HFFc6 (cell line): ENCODE measurements at regions not wholly inside any gene's neighbourhood (a gene's known extent, or its start where the extent isn't known, plus 50 kb on each side); places are given as distances from the start of the nearest gene placed in this dataset.

Experiments
- DNase-seq: peaks from one replicate; pipeline ENCODE4 v3.0.0-alpha.2; 2018
- H3K27ac Mint-ChIP-seq: 2 replicates; pipeline ENCODE4 v1.8.0; 2020; ENCODE audit warnings: mild to moderate bottlenecking, mixed read lengths
- H3K27me3 Mint-ChIP-seq: 2 replicates; pipeline ENCODE4 v1.8.0; 2021; ENCODE audit warnings: mild to moderate bottlenecking, moderate library complexity, mixed read lengths; ENCODE audit not compliant: insufficient read depth
- H3K36me3 Mint-ChIP-seq: 2 replicates; pipeline ENCODE4 v1.8.0; 2021; ENCODE audit warnings: low read depth, mixed read lengths
- H3K4me1 Mint-ChIP-seq: 2 replicates; pipeline ENCODE4 v1.8.0; 2020; ENCODE audit warnings: low read depth, mixed read lengths
- H3K4me3 Mint-ChIP-seq: 2 replicates; pipeline ENCODE4 v1.8.0; 2020; ENCODE audit warnings: mild to moderate bottlenecking, moderate library complexity, mixed read lengths
- H3K9me3 Mint-ChIP-seq: 2 replicates; pipeline ENCODE4 v1.8.0; 2020; ENCODE audit warnings: mild to moderate bottlenecking, mixed read lengths
- TF ChIP-seq, protein P1 (sequence below): fragments of 200-600 bp; sonication (generic); IDR thresholded peaks from 2 replicates; pipeline ENCODE4 v1.5.0; 2021; ENCODE audit warnings: antibody characterized with exemption, mild to moderate bottlenecking

- Mint-ChIP-seq H3K9me3 (no peaks in the 10 kb centered on the region), H3K36me3 (no peaks in the 10 kb centered on the region), H3K27ac (peak overlapping the region; percentile 70), H3K4me3 (peak overlapping the region; percentile 39; the same call in 1 of the 2 replicates), H3K4me1 (peaks cover 35% of the 10 kb centered on the region), H3K27me3 (no peaks in the 10 kb centered on the region; the same call in 1 of the 2 replicates)
- peak; percentile 20 for DNase-seq
- TF ChIP-seq, protein P1, sequence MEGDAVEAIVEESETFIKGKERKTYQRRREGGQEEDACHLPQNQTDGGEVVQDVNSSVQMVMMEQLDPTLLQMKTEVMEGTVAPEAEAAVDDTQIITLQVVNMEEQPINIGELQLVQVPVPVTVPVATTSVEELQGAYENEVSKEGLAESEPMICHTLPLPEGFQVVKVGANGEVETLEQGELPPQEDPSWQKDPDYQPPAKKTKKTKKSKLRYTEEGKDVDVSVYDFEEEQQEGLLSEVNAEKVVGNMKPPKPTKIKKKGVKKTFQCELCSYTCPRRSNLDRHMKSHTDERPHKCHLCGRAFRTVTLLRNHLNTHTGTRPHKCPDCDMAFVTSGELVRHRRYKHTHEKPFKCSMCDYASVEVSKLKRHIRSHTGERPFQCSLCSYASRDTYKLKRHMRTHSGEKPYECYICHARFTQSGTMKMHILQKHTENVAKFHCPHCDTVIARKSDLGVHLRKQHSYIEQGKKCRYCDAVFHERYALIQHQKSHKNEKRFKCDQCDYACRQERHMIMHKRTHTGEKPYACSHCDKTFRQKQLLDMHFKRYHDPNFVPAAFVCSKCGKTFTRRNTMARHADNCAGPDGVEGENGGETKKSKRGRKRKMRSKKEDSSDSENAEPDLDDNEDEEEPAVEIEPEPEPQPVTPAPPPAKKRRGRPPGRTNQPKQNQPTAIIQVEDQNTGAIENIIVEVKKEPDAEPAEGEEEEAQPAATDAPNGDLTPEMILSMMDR, result no peak
These were observed 76.3 kb upstream of the PCSK1 start for GRCh38 chr5:96509316-96509715.

- H3K9me3 Mint-ChIP-seq, result no peaks in the 10 kb centered on the region
- TF ChIP-seq, protein P1, result no peak
- peaks cover 35% of the 10 kb centered on the region for H3K4me1 Mint-ChIP-seq
- H3K36me3 Mint-ChIP-seq, result no peaks in the 10 kb centered on the region
- H3K4me3 Mint-ChIP-seq, result peak overlapping the region; percentile 39
- H3K27ac Mint-ChIP-seq, result peak overlapping the region; percentile 70
- H3K27me3 Mint-ChIP-seq, result no peaks in the 10 kb centered on the region; the same call in 1 of the 2 replicates
- peak; percentile 93 for DNase-seq
These were observed 76.8 kb upstream of the PCSK1 start for GRCh38 chr5:96509721-96510350.

GRCh38 chr5:96516631-96517071 lies 83.6 kb upstream of the PCSK1 start:
- Mint-ChIP-seq H3K9me3 (no peaks in the 10 kb centered on the region), H3K27me3 (peaks cover 6% of the 10 kb centered on the region), H3K27ac (no peak overlapping the region), H3K4me3 (no peak overlapping the region), H3K4me1 (peaks cover 16% of the 10 kb centered on the region), H3K36me3 (no peaks in the 10 kb centered on the region)
- DNase-seq, result no peak
- TF ChIP-seq, protein P1, result no peak

DNA sequence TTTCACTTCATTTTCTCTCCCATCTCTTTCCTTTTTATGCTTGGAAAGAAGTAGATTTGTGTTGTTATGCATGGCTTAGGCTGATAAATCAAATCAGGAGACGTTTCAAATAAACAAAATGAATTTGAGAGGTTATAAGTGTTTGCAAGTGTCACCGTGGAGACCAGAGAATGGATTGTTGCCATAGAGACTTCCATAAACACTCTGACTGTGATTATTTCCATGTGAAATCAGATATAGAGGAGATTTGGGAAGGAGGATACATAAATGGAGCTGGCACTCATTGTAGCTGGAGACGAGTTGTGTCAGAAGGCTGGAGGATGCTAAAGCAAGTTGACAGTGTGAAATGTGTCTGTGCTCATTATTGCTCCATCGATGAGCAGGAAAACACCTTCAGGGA lies 84.2 kb upstream of the PCSK1 start:
- H3K27ac Mint-ChIP-seq, result peak overlapping the region; percentile 34; the same call in 1 of the 2 replicates
- peak; percentile 19 for DNase-seq

GRCh38 chr5:96520345-96520744 lies 87.3 kb upstream of the PCSK1 start:
- DNase-seq, result no peak
- Mint-ChIP-seq H3K36me3 (no peaks in the 10 kb centered on the region), H3K27me3 (peaks cover 11% of the 10 kb centered on the region; the same call in 1 of the 2 replicates), H3K27ac (no peak overlapping the region), H3K4me3 (no peak overlapping the region), H3K9me3 (no peaks in the 10 kb centered on the region), H3K4me1 (peaks cover 16% of the 10 kb centered on the region)
- TF ChIP-seq, protein P1, result no peak

More for the DNA sequence above, 84.2 kb upstream of the PCSK1 start:
- H3K36me3 Mint-ChIP-seq, result no peaks in the 10 kb centered on the region
- H3K4me3 Mint-ChIP-seq, result no peak overlapping the region
- H3K4me1 Mint-ChIP-seq, result peaks cover 16% of the 10 kb centered on the region
- peaks cover 6% of the 10 kb centered on the region for H3K27me3 Mint-ChIP-seq
- TF ChIP-seq, protein P1, result no peak
- H3K9me3 Mint-ChIP-seq, result no peaks in the 10 kb centered on the region
